HG03575 (cell line): ENCODE measurements at regions not wholly inside any gene's neighbourhood (a gene's known extent, or its start where the extent isn't known, plus 50 kb on each side); places are given as distances from the start of the nearest gene placed in this dataset.

Experiments
- ATAC-seq: cut with Tn5 transposase; IDR thresholded peaks from one replicate; pipeline ENCODE4 v1.9.1; 2021; ENCODE audit not compliant: unreplicated experiment, insufficient number of reproducible peaks, low FRiP score; ENCODE audit errors: extremely low read depth

DNA sequence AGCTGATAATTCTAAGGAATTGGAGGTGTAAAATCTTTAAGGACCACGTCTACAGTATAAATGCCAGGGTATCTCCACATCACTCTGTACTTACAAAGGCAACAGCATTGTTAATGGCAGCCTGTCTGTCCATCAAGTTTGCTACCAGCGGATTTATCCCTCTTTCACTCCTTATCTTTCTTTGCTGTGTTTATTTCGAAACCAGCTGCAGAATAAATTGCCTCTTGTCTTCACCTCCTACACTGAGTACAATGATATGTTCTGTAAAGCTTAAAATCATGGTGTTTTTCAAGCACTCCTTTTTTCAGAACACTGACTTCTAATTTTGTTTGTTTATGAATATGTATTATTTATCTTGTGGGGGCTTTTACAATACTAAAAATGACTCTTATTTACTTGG is 1088.1 kb downstream of the NR2F1-AS1 start:
- ATAC-seq, result no peak

DNA sequence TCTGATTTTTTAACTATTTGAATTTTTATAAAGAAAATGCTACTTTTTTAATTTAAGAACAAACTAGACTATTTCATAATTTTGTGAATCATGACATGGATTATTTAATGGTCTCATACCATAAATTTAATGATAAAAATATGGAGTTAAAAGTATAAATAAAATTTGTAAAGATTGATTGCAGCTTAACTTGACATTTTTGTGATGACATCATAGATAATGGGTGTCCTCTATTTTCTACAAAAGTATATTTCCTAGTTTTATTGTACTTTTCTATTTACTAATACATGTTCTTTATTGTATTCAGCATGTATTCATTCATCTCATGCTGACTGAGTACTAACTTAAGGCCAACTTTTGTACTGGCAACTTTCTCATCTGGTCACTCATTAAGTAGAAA is 1096.5 kb downstream of the NR2F1-AS1 start:
- ATAC-seq, result no peak

DNA sequence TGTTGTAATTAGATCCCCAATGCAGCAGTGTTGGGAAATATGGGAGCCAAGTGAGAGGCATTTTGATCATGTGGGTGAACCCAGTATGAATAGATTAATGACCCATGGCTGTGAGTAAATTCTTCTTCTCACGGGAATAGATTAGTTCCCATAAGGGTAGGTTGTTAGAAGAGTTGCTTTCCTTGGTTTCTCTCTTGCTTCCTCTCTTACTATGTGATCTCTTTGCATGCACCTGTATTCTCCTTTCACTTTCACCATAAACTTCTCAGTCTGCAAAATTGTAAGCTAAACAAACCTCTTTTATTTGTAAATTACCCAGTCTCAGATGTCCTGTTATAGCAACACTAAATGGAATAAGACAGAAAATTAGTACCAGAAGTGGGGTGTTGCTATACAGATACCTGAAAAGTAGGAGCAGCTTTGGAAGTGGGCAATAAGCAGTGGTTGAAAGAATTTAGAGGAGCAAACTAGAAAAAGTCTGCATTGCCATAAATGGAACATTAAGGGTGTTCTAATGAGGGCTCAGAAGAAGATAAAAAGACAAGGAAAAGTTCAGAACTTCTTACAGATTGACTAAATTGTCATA is 1090.0 kb upstream of the ARRDC3 start:
- no peak for ATAC-seq

DNA sequence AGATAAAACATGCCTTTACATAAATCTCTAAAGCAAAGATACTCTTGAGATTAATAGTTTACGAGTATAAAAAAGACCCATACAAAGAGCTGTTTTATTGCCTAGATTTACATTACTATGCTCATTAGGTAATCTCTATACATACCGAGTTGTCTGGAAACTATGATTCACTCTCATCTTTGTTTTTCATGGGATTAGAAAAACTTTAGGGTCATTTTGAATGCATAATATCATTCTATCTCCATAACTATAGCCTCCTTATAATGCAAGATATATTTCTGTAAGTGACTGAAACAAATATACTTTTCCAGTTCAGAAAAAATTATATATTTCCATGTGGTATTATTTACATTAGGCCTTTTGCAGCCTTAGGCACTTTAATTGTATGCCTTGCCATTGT is 1088.7 kb upstream of the ARRDC3 start:
- no peak for ATAC-seq

DNA sequence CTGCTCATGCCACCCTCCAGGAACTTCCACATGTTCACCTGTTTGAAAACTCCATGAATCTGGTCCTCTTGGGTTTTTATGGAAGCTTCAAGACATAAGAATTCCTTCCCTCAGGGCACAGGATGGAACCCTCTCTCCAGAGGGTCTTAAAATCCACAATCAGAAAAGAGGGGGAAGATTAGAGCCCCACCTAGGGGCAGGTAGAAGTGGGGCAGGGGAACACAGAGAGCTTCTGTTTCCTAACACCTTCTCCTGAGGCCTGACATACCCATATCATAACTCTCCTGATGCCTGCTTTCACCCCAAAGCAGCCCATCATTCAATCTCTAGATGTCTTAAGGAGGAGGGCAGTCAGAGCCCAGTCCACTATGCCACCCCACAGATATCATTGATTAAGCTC is 1087.7 kb upstream of the ARRDC3 start:
- no peak for ATAC-seq

DNA sequence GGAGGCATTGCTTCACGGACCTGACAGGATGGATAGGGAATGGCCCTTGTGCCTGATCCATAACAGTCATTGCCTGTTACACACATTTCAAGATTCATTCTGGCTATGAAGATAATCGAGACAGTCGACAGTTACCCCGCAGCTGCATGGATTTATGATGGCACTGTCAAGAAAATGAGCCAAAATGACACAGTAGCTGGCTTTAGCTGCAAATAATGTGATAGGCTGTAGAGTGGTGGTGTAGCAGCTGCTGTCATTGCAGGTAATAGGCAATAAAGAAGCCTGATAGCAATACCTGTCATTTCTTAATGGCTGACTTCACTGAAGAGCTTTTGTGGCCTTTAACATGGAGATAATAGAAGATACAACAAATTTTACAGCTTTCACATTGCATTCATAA is 1085.2 kb upstream of the ARRDC3 start:
- ATAC-seq, result no peak

DNA sequence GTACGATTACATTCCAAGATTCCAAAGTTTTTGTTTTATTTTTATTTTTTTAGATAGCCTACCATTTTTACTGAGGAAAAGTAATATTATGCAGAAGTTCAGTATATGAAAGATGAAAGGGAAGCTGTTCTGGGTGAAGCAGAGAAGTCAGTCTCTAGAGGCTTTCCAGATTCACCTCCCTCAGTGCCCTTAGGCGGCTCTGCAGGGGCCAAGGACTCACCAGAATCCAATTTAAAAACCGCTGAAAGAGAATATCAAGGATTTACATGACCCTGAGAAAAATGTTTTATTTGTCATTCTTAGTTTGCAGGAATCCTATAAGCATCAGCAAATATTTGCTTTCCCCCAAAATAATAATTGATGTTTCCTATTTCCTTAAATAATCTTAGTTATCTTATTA is 1084.6 kb upstream of the ARRDC3 start:
- no peak for ATAC-seq

DNA sequence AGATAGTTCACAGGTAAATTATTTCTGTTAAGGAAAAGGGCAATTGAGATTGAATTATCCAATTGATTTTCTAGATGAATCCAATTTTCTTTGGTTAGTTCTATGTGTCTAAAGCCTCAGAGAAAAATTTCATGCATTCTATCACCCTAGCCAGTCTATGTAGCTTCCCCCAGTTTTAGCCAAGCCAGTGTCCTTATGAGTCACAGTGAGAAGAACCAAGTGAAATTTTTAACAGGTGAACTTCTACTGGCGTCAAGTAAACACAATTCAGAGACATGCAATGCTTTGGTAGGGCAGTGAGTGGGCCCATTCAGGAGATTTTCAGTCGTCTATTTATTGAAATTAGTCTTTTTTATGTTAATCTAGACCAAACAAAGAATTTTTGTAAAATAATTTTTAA is 1077.4 kb upstream of the ARRDC3 start:
- peak; percentile 56 for ATAC-seq

DNA sequence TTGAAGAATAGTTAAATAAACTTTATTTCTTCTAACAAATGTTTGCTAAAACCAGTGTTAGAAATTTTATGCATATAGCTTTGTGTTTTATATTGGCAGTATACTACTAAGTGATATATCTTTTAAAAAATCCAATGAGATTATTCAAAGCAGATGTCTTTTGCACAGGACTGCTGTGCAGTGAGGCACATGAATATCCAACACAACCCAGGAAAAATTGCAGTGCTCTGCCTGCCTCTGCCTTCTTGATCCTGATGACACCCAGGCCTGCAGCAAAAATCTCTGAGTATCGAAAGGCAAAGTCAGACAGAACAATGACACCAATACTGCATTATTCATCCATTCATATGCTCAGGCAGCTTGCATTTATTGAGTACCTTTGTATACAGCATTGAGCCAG is 1076.5 kb upstream of the ARRDC3 start:
- ATAC-seq, result no peak

DNA sequence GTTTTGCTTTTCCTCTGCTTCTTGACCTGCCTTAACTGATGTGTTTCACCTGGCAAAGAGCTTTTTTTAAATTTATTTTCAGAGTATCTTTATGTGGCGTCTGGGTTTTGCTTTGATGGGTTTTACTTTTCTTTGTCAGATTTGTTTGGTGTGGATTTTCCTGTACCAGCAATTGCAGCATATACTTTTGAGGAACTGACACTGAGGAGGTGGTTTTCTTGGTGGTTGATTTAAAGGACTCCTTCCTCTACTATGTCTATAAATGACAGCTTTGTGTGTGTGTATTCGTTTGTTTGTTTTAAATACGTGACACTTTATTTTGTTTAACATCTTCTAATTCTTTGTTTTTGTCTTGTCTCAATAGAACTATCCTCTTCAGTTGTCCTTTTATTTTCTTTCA is 1071.9 kb upstream of the ARRDC3 start:
- peak; percentile 100 for ATAC-seq

DNA sequence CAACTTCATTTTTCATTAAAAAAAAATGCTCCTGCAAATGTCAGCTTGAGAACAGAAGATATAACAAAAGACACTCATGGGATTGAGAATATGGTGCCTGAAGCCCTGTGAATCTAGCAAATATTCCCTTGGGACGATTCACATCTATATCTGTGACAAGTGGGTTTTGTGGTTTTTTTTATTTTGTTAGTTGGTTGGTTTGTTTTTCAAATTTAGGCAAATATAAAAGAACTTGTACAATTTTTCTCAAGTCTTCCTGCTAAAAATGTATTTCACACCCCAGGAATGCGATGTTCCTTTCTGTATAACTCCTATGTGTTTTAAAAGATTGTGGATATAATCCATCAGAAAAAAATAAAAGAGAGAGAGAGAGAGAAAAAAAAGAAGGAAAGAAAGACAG is 1061.8 kb upstream of the ARRDC3 start:
- no peak for ATAC-seq

DNA sequence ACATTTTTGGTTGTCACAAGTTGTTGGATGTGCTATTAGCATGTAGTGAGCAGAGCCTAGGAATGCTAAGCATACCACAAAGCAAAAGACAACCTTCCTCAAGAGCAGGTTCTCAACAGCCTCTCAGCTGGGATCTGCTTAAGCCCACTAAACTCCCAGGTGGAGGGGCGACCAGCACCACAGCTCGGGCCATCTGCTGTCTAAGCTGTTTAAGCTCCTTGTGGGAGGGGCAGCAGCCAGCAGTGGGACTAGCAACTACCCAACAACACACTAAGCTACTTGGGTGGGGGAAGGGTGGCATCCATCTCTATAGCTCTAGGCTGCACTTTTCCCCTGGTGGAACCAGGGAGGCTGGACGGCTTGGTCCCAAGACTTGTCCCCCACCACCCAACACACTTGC is 1052.7 kb upstream of the ARRDC3 start:
- ATAC-seq, result no peak

DNA sequence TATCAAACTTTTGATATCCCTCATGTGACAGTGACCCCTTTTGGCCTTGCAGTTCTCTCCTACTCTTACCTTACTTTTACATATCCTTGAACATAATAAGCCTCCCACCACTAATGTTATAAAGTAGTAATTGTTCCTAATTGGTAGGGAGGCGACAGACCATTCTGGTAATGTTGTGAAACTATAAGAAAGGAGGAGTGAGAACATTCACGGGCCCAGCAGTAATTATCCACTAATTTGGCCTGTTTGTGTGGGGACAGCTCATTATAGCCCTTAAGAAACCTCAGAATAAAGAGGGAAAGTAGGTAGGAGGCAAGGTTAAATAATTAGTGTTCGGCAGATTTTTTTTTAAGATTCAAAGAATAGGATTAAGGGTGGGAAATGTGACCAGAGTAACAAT is 1046.5 kb upstream of the ARRDC3 start:
- ATAC-seq, result no peak

DNA sequence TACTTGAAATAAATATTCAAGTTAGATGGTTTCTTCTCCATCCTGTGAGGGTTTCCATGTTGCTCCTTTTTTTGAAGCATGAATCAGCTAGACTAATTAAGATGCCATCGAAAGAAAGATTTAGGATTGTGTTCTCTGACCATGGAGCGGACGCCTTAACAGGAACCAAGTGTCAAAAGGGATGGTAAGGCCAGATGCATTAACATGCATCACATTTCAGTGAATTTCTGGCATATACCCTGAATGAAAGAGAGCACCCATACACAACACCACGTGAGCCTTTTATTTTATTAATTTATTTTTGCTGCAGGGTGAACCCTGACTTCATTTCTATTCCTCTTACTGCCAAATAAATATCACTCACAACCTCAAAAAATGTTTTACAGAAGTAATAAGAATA is 1045.3 kb upstream of the ARRDC3 start:
- ATAC-seq, result no peak

DNA sequence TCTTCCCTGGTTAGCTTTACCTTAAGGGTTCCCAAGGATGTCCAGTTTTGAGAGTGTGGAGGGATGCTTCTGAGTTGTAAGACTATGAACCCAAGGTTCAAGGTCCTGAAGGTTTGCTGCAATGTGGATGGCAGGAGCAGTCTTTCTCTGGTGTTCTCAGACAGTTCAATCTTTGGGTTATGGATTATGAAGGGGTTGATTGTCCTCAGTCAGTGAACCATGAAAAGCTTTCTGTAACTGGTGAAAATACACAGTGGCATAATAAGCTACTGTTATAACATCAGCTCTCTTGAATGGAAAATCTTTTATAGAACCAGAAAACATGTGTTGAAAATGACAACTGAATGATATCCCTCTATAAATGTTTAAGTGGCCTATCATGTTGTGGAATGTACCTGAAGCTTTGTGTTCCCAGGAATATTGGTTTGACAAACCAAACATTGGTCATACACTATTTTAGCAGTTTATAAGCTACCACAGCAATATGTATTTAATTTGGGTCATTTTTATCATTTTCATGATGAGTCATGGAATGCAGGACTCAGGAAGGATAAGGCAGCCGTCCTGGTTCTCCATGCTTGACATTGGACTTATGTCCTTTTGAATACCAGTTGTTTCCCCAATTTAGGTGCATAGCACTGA is 1041.8 kb upstream of the ARRDC3 start:
- no peak for ATAC-seq

DNA sequence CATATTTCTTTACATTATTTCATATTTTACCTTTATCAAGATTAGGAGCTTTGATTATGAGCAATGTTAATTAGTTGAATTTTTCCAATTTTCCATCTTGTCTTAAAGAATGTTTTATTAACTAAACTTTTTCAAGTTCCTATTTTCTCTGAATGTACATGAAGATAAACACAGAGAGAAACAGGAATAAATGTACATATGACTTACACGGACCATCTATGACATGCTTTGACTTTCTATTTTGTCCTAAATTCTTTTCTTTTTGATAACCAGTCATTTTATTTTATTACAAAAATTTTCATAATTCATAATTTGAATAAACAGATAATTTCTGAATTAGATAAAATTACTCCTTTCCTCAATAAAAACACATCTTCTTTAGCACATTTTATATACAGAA is 1038.8 kb upstream of the ARRDC3 start:
- ATAC-seq, result no peak

DNA sequence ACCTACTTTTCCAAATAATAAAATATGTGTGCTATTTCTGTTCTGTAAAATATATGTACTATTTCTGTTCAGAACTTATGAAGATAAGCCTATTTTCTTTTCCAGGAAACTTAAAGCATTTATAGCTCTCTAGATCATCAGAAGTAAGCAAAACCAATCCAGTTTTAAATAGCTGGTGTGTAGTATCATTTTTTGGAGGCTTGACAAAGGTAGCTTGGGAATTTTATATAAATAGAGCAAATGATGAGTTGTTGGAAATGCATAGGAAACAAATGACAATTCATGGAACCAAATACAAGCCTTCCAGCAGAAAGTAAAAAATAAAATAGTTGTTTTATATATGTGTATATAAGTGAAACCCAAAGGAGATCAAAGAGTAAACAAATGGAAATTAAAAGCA is 1038.1 kb upstream of the ARRDC3 start:
- ATAC-seq, result no peak

DNA sequence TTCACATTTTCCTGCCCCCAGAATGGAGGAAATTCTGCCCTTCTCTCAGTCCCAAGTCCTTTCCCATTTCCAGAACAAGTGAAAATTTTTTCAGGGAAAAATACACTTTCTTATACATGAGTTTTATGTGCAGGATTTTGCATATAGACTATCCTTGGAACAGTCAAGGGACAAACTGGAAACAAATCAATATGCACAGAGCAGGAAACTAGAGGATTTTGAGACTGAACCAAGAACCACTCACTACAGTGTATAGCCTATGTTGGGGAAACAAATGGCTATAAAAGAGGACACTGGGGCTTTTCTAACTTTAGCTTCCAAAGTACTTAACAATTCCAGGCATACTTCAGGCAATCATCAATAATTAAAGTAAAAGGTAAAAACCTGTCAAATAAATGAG is 1036.1 kb upstream of the ARRDC3 start:
- no peak for ATAC-seq

DNA sequence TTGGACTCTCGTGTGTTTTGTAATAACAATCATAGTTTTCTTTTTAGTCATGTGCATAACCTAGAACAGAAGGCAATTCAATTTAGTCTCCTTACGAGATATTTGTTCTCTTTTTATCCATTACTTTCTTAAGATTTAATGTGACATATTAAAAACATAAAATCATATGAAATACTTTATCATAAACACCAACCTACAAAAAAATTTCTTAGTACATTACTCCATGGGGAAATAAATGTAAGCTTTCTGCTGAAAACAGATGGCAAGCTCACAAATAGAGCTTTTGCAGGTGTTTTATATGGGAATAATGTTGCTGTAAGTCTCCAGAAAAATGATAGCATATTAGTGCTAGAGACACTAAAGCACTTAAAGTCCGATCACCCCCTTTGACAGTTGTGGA is 1035.2 kb upstream of the ARRDC3 start:
- ATAC-seq, result no peak

DNA sequence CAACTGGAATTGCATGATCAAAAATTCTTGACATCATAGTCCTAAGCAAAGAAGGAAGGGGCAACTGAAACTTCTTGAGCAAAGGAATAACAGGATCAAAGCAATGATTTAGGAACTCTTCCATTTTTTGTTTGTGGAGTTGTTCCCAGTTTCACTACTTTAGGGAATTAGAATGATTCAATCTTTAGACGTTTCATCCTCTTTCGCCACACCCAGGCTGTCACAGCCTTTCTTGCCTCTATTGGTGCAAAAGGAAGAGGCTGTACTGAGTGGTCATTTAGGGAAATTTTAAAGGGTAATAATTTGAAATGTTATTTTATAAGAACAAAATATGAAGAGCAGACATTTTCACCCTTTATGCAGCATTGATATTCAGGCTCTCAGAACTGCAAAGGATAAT is 1026.0 kb upstream of the ARRDC3 start:
- ATAC-seq, result no peak

DNA sequence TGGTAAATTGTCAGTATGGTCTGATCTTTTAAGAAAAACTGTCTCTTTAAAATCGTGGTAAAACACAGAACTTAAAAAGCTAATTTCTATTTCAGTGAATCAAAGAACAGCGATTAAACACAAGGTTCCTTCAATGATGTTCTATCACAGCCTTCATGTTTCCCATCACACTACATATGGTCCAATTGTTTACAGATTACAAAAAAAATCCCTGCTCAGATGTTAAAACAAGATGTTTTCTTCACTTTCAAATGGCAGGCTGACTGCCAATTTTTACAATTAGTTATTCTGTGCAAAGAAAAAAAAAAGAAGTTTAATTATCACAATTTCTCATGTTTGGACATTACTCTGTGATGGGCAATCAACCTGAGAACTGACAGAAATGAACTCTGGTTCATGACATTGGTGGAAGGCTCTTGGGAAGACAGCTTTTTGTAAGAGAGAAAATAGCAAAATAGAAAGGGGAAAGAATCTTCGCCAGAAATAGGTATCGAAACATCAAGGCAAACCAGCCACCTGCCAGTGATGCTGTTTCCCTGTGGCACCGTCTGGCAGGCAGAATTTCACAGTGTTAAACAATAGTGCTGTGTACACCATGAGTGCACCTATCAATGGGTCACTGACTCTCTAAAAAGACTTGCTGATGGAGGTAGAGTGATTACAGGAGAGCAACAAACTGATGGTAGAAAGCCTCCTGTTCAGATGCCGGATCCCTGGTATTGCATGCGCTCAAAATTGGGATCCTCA is 1020.0 kb upstream of the ARRDC3 start:
- no peak for ATAC-seq
